ENCODE measurements at regions not wholly inside any gene's neighbourhood (a gene's known extent, or its start where the extent isn't known, plus 50 kb on each side); places are given as distances from the start of the nearest gene placed in this dataset.

- H3K4me1 ChIP-seq (ENCODE audit: insufficient read depth, insufficient read length) = peaks cover 4% of the 10 kb centered on the region
- H3K27me3 ChIP-seq (ENCODE audit: insufficient read depth, insufficient read length) = no peaks in the 10 kb centered on the region
- no peak overlapping the region for H3K4me3 ChIP-seq (ENCODE audit: insufficient read length, low read depth)
- no peak for DNase-seq (ENCODE audit: low read depth, low spot score)
- H3K36me3 ChIP-seq (ENCODE audit: insufficient read depth, insufficient read length, low read length) = no peaks in the 10 kb centered on the region
- TF ChIP-seq YY1 (IDR thresholded peaks at IDR 0.05; ENCODE audit: insufficient read depth, insufficient read length) (no peak), ZNF274 (IDR thresholded peaks at IDR 0.05; ENCODE audit: low read depth, low read length) (no peak)
- no peak overlapping the region for H3K9ac ChIP-seq (ENCODE audit: insufficient read length, low read depth)
- H3K9me3 ChIP-seq (ENCODE audit: insufficient read depth, low read length) = no peaks in the 10 kb centered on the region
Observed at GRCh38 chr11:13220148-13220547, 57.4 kb upstream of the BMAL1 start.

DNA sequence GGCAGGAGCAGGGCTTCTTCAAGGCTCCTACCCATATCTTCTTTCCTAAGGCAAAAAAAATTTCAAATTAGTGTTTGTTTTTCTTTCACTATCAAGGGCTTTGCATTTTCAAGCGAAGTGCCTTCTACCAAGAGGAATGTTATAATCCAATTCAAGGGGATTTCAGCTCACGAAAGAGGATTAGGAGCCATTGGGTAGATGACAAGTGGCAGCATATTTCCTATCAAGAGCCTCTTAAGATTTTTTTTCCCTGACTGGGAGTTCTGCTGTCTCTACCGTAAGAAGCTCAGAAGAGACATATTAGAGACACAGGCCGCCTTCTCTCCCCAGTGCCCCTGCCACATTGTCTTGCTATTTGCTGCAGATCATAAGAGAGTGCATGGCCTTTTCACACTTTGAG, 55.9 kb upstream of the BMAL1 start:
- Histone ChIP-seq H3K27me3 (ENCODE audit: insufficient read depth, insufficient read length) (peaks cover 5% of the 10 kb centered on the region), H3K4me1 (ENCODE audit: insufficient read depth, insufficient read length) (peaks cover 4% of the 10 kb centered on the region), H3K9ac (ENCODE audit: insufficient read length, low read depth) (no peak overlapping the region), H3K4me3 (ENCODE audit: insufficient read length, low read depth) (no peak overlapping the region), H3K9me3 (ENCODE audit: insufficient read depth, low read length) (no peaks in the 10 kb centered on the region), H3K36me3 (ENCODE audit: insufficient read depth, insufficient read length, low read length) (no peaks in the 10 kb centered on the region)
- no peak for TF ChIP-seq SUZ12 (IDR thresholded peaks at IDR 0.05; ENCODE audit: extremely low read depth, insufficient read depth, insufficient read length)
- no peak for TF ChIP-seq ZNF274 (IDR thresholded peaks at IDR 0.05; ENCODE audit: low read depth, low read length)
- no peak for TF ChIP-seq YY1 (IDR thresholded peaks at IDR 0.05; ENCODE audit: insufficient read depth, insufficient read length)
- no peak for DNase-seq (ENCODE audit: low read depth, low spot score)

DNA sequence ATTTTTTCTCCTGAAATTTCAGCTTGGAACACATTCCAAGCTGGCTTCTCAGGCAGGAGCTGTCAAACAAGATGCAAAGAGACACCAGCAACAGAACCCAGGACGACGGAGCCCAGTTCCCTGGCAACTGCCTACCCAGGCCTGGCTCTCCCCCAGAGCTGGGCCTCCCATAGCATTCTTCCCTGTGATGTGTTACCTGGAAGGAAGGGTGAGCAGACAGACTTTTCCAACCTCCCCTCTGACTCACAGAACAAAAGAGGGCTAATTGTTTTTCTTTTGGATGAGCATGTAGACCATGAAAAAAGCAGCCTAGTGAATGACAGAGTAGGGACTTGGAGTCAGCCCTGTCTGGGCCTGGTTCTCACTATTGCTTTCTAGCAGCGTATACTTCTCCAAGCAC, 55.3 kb upstream of the BMAL1 start:
- H3K27me3 ChIP-seq (ENCODE audit: insufficient read depth, insufficient read length) = peaks cover 5% of the 10 kb centered on the region
- peaks cover 4% of the 10 kb centered on the region for H3K4me1 ChIP-seq (ENCODE audit: insufficient read depth, insufficient read length)
- TF ChIP-seq SUZ12 (IDR thresholded peaks at IDR 0.05; ENCODE audit: extremely low read depth, insufficient read depth, insufficient read length) = no peak
- no peak for TF ChIP-seq ZNF274 (IDR thresholded peaks at IDR 0.05; ENCODE audit: low read depth, low read length)
- TF ChIP-seq YY1 (IDR thresholded peaks at IDR 0.05; ENCODE audit: insufficient read depth, insufficient read length) = no peak
- H3K9ac ChIP-seq (ENCODE audit: insufficient read length, low read depth) = no peak overlapping the region
- no peaks in the 10 kb centered on the region for H3K9me3 ChIP-seq (ENCODE audit: insufficient read depth, low read length)
- H3K36me3 ChIP-seq (ENCODE audit: insufficient read depth, insufficient read length, low read length) = no peaks in the 10 kb centered on the region
- H3K4me3 ChIP-seq (ENCODE audit: insufficient read length, low read depth) = no peak overlapping the region
- no peak for DNase-seq (ENCODE audit: low read depth, low spot score)

DNA sequence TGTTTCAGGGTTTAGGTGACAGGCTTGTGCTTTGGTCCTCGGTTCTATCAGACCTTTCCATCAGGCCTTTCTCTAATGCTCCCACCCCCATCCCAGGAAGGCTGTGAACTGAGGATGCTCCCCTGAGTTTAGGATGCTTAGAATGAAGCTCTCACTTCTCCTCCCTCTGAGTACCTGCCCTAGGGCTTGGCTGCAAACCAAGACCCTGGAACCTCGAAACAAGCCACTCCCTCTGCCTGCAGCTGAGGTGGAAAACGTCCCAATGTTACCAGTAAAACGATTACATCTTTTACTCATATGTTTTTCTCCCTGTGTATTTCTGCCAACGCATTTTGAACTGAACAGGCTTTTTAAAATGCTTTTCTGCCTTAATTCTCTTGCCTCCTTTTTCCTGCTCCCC, 54.5 kb upstream of the BMAL1 start:
- Histone ChIP-seq H3K4me1 (ENCODE audit: insufficient read depth, insufficient read length) (peaks cover 4% of the 10 kb centered on the region), H3K36me3 (ENCODE audit: insufficient read depth, insufficient read length, low read length) (no peaks in the 10 kb centered on the region), H3K9ac (ENCODE audit: insufficient read length, low read depth) (no peak overlapping the region), H3K27me3 (ENCODE audit: insufficient read depth, insufficient read length) (peaks cover 5% of the 10 kb centered on the region), H3K4me3 (ENCODE audit: insufficient read length, low read depth) (no peak overlapping the region), H3K9me3 (ENCODE audit: insufficient read depth, low read length) (no peaks in the 10 kb centered on the region)
- no peak for DNase-seq (ENCODE audit: low read depth, low spot score)
- no peak for TF ChIP-seq ZNF274 (IDR thresholded peaks at IDR 0.05; ENCODE audit: low read depth, low read length)
- TF ChIP-seq YY1 (IDR thresholded peaks at IDR 0.05; ENCODE audit: insufficient read depth, insufficient read length) = no peak
- TF ChIP-seq SUZ12 (IDR thresholded peaks at IDR 0.05; ENCODE audit: extremely low read depth, insufficient read depth, insufficient read length) = no peak

DNA sequence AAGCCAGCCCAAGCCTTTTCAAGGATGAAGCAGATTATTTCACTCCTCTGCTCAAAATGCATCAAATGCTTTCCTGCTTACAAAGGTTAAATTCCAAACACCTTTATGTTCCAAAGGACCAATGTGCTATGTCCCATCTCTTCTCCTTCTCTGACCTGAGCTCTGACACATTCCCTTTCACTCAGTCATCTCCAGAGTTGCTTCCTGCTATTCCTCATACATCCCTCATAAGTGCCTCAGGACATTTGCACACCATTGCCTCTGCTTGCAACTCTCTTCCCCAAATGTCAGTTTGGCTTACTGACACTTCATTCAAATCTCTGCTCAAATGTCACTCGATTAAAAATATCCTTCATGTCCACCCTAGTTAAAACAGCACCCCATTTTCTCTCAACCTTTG, 53.3 kb upstream of the BMAL1 start:
- H3K9ac ChIP-seq (ENCODE audit: insufficient read length, low read depth) = no peak overlapping the region
- H3K36me3 ChIP-seq (ENCODE audit: insufficient read depth, insufficient read length, low read length) = no peaks in the 10 kb centered on the region
- peaks cover 5% of the 10 kb centered on the region for H3K27me3 ChIP-seq (ENCODE audit: insufficient read depth, insufficient read length)
- DNase-seq (ENCODE audit: low read depth, low spot score) = no peak
- no peaks in the 10 kb centered on the region for H3K9me3 ChIP-seq (ENCODE audit: insufficient read depth, low read length)
- H3K4me3 ChIP-seq (ENCODE audit: insufficient read length, low read depth) = no peak overlapping the region
- TF ChIP-seq ZNF274 (IDR thresholded peaks at IDR 0.05; ENCODE audit: low read depth, low read length) = no peak
- TF ChIP-seq YY1 (IDR thresholded peaks at IDR 0.05; ENCODE audit: insufficient read depth, insufficient read length) = no peak
- no peak for TF ChIP-seq SUZ12 (IDR thresholded peaks at IDR 0.05; ENCODE audit: extremely low read depth, insufficient read depth, insufficient read length)
- H3K4me1 ChIP-seq (ENCODE audit: insufficient read depth, insufficient read length) = peaks cover 4% of the 10 kb centered on the region

DNA sequence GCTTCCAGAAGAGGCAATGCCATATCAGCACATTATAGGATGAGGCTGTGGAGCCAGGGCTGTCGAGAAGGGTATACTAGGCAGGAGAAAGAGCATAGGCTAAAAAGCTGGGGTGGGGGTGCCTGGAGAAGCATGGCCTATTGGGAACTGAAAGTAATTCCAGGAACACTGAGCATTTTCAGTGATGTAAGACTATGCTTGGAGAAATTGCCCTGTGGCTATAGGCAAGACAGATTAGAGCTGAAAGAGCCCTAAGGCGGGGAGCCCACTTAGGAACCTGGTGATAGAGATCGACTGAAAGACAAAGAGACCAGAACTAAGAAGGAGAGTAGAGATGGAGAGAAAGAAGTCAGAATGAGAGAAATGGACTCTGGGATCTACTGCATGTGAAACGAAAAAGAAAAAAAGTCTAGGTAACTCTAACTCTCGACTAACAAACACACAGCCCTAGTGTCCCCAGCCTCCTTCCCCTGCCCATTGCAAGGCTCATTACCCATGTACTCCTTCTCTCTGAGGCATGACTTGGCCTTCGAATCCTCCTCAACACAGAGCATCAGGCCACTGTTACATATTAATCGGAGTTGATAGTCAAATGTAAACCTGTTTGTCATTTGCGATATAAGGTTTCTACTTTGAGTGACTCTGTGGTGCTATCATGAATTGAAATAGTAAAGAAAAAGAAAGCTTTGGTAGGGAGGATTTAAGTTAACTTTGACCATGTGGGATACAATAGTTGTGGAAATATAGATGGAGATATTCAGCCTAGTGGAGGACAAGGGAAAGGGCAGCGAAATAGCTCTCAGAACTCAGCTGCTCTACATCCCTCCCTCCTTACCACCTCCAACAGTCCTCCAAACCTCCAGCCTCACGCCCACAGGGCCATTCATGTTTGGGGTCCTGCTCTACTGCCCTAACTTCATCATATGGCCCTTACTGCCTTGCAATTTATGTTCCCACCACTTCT, 52.3 kb upstream of the BMAL1 start:
- Histone ChIP-seq H3K36me3 (ENCODE audit: insufficient read depth, insufficient read length, low read length) (no peaks in the 10 kb centered on the region), H3K27me3 (ENCODE audit: insufficient read depth, insufficient read length) (peaks cover 5% of the 10 kb centered on the region), H3K9me3 (ENCODE audit: insufficient read depth, low read length) (no peaks in the 10 kb centered on the region), H3K4me1 (ENCODE audit: insufficient read depth, insufficient read length) (peaks cover 4% of the 10 kb centered on the region), H3K4me3 (ENCODE audit: insufficient read length, low read depth) (no peak overlapping the region), H3K9ac (ENCODE audit: insufficient read length, low read depth) (no peak overlapping the region)
- TF ChIP-seq YY1 (IDR thresholded peaks at IDR 0.05; ENCODE audit: insufficient read depth, insufficient read length) = no peak
- TF ChIP-seq SUZ12 (IDR thresholded peaks at IDR 0.05; ENCODE audit: extremely low read depth, insufficient read depth, insufficient read length) = no peak
- no peak for TF ChIP-seq ZNF274 (IDR thresholded peaks at IDR 0.05; ENCODE audit: low read depth, low read length)
- no peak for DNase-seq (ENCODE audit: low read depth, low spot score)

GRCh38 chr11:13227676-13228255, 49.8 kb upstream of the BMAL1 start:
- H3K4me3 ChIP-seq (ENCODE audit: insufficient read length, low read depth) = no peak overlapping the region
- TF ChIP-seq SUZ12 (IDR thresholded peaks at IDR 0.05; ENCODE audit: extremely low read depth, insufficient read depth, insufficient read length) (no peak), YY1 (IDR thresholded peaks at IDR 0.05; ENCODE audit: insufficient read depth, insufficient read length) (no peak), ZNF274 (IDR thresholded peaks at IDR 0.05; ENCODE audit: low read depth, low read length) (no peak)
- no peak overlapping the region for H3K9ac ChIP-seq (ENCODE audit: insufficient read length, low read depth)
- H3K9me3 ChIP-seq (ENCODE audit: insufficient read depth, low read length) = no peaks in the 10 kb centered on the region
- no peaks in the 10 kb centered on the region for H3K36me3 ChIP-seq (ENCODE audit: insufficient read depth, insufficient read length, low read length)
- H3K4me1 ChIP-seq (ENCODE audit: insufficient read depth, insufficient read length) = peaks cover 4% of the 10 kb centered on the region
- H3K27me3 ChIP-seq (ENCODE audit: insufficient read depth, insufficient read length) = peaks cover 5% of the 10 kb centered on the region
- DNase-seq (ENCODE audit: low read depth, low spot score) = no peak
